Transverse colon (tissue), 4 donors: ENCODE measurements at regions not wholly inside any gene's neighbourhood (a gene's known extent, or its start where the extent isn't known, plus 50 kb on each side); places are given as distances from the start of the nearest gene placed in this dataset.
"Not testable (repeated sequence)": the region's sequence is repeated elsewhere in the genome, so short reads cannot be mapped to it uniquely, and the experiment has no call there.

ENCODE experiments used
- DNase-seq: peaks from one replicate; pipeline ENCODE4 v3.0.0-alpha.2; 2019
- H3K27ac ChIP-seq, 4 donors: fragments of 200-600 bp; sonication (generic); 2 replicates each; pipeline ENCODE4 v1.5.1; 2016 to 2018; ENCODE audit warnings: inconsistent platforms in 4 of 4
- H3K27me3 ChIP-seq: fragments of 200-600 bp; sonication (generic); 2 replicates; pipeline ENCODE4 v1.5.1; 2017; ENCODE audit warnings: inconsistent platforms
- H3K36me3 ChIP-seq, 4 donors: fragments of 200-600 bp; sonication (generic); 2 replicates each; pipeline ENCODE4 v1.5.1; 2017 to 2019; ENCODE audit warnings: inconsistent platforms in 4 of 4
- H3K4me1 ChIP-seq, 4 donors: fragments of 200-600 bp; sonication (generic); 2 replicates each; pipeline ENCODE4 v1.5.1; 2017 to 2020; ENCODE audit warnings: inconsistent platforms in 4 of 4
- H3K4me3 ChIP-seq, 4 donors: fragments of 200-600 bp; sonication (generic); 1 replicate in 1 of 4; 2 replicates in 3 of 4; pipeline versions ENCODE4 v1.5.1 to v1.6.1; 2017 to 2019; ENCODE audit warnings: inconsistent platforms in 4 of 4
- H3K9me3 ChIP-seq, 2 donors: fragments of 200-600 bp; sonication (generic); 2 replicates each; pipeline ENCODE4 v1.5.1; 2017 to 2019; ENCODE audit warnings: inconsistent platforms in 2 of 2
- CTCF ChIP-seq, 5 experiments: fragments of 200-600 bp in 3 of 5; fragments of 450-650 bp in 2 of 5; sonication (generic) in 3 of 5; IDR thresholded peaks; 1 replicate in 2 of 5; 2 replicates in 3 of 5; pipeline ENCODE4 v1.5.1; 2016 to 2017; ENCODE audit warnings: antibody characterized with exemption in 5 of 5, inconsistent platforms in 3 of 5, mild to moderate bottlenecking in 2 of 5, moderate library complexity in 1 of 5
- EP300 ChIP-seq: sonication (generic); formaldehyde crosslinking; IDR thresholded peaks from one replicate; pipeline ENCODE4 v1.6.1; 2017; ENCODE audit warnings: antibody characterized with exemption, low read depth
- POLR2A ChIP-seq: fragments of 450-650 bp; IDR thresholded peaks from one replicate; pipeline ENCODE4 v1.6.1; 2016; ENCODE audit warnings: antibody characterized with exemption, mild to moderate bottlenecking, moderate library complexity
- POLR2AphosphoS5 ChIP-seq, 3 donors: sonication (generic); formaldehyde crosslinking; IDR thresholded peaks; one replicate each; pipeline ENCODE4 v1.6.1; 2016; ENCODE audit warnings: antibody characterized with exemption in 3 of 3
- WGBS, 2 donors: methylation state at CpG; one replicate each; pipeline ENCODE4 v1.1.5; 2018; ENCODE audit warnings: low coverage in 1 of 2; 5-methylcytosine and 5-hydroxymethylcytosine counted together
- in situ Hi-C, 4 donors: fragments of 200-750 bp; cut with MboI; loops; one replicate each; pipeline versions ENCODE4 v1.15.0 to v1.15.1; 2017; ENCODE audit warnings: low sequenced_read_pairs in 3 of 4, low pct_ligation_motif_present in 1 of 4, low pct_unique_long_range_greater_than_20kb in 1 of 4
- intact Hi-C: fragments of 100-400 bp; cut with DNase I; formaldehyde crosslinking; loops from one replicate; pipeline ENCODE4 v1.15.1; 2023; ENCODE audit warnings: low total_unique reads

- TF ChIP-seq POLR2A: no peak
- TF ChIP-seq EP300: no peak
- TF ChIP-seq CTCF (IDR thresholded peaks at IDR 0.05): no peak
- TF ChIP-seq POLR2AphosphoS5 (IDR thresholded peaks at IDR 0.05): no peak
- intact Hi-C loops: no loop called here
- no peak overlapping the region for H3K27ac ChIP-seq
- DNase-seq: no peak
- in situ Hi-C loops: no loop called here
- no peaks in the 10 kb centered on the region for H3K4me1 ChIP-seq
- H3K4me3 ChIP-seq: no peak overlapping the region
- no peaks in the 10 kb centered on the region for H3K27me3 ChIP-seq
- no peaks in the 10 kb centered on the region for H3K36me3 ChIP-seq
- H3K9me3 ChIP-seq: no peaks in the 10 kb centered on the region
- WGBS, 2 donors: 66 to 69% methylated on average over 5 of the region's 5 CpGs
These were observed 133.1 kb upstream of the FAM174A start for GRCh38 chr5:100402071-100402470.

GRCh38 chr5:100401149-100401548 is 134.0 kb upstream of the FAM174A start:
- Histone ChIP-seq H3K9me3 (no peaks in the 10 kb centered on the region), H3K27me3 (no peaks in the 10 kb centered on the region), H3K36me3 (no peaks in the 10 kb centered on the region), H3K4me3 (no peak overlapping the region), H3K27ac (no peak overlapping the region), H3K4me1 (no peaks in the 10 kb centered on the region)
- no peak for DNase-seq
- TF ChIP-seq POLR2AphosphoS5 (IDR thresholded peaks at IDR 0.05) (no peak), CTCF (IDR thresholded peaks at IDR 0.05) (no peak)
- in situ Hi-C loops: no loop called here
- intact Hi-C loops: no loop called here

- in situ Hi-C loops, intact Hi-C loops: not testable (repeated sequence)
These were observed 136.4 kb upstream of the FAM174A start for GRCh38 chr5:100398815-100399214.

GRCh38 chr5:100379254-100379858 is 155.8 kb upstream of the FAM174A start:
- DNase-seq: not testable (repeated sequence)

More at GRCh38 chr5:100398815-100399214, 136.4 kb upstream of the FAM174A start:
- not testable (repeated sequence) for H3K4me3 ChIP-seq, H3K4me1 ChIP-seq, H3K36me3 ChIP-seq, DNase-seq, H3K27ac ChIP-seq, H3K9me3 ChIP-seq, H3K27me3 ChIP-seq
- WGBS, 2 donors: 57 to 80% methylated on average over 2 to 3 of the region's 3 CpGs

GRCh38 chr5:100364757-100365478 is 170.3 kb upstream of the FAM174A start:
- H3K4me1 ChIP-seq, H3K36me3 ChIP-seq, intact Hi-C loops, H3K27me3 ChIP-seq, H3K9me3 ChIP-seq, H3K4me3 ChIP-seq, H3K27ac ChIP-seq, DNase-seq, in situ Hi-C loops: not testable (repeated sequence)
- WGBS, 2 donors: 34 to 36% methylated on average over 5 of the region's 5 CpGs

More at GRCh38 chr5:100379254-100379858, 155.8 kb upstream of the FAM174A start:
- WGBS, 2 donors: 97 to 100% methylated on average over 1 to 12 of the region's 19 CpGs
- in situ Hi-C loops, H3K9me3 ChIP-seq, H3K4me1 ChIP-seq, H3K27ac ChIP-seq, H3K4me3 ChIP-seq, H3K36me3 ChIP-seq, H3K27me3 ChIP-seq, intact Hi-C loops: not testable (repeated sequence)

GRCh38 chr5:100364343-100364742 is 170.8 kb upstream of the FAM174A start:
- H3K36me3 ChIP-seq, H3K4me1 ChIP-seq, H3K9me3 ChIP-seq, in situ Hi-C loops, H3K27me3 ChIP-seq, H3K27ac ChIP-seq, DNase-seq, intact Hi-C loops, H3K4me3 ChIP-seq: not testable (repeated sequence)

- H3K4me1 ChIP-seq, DNase-seq, H3K36me3 ChIP-seq, H3K27ac ChIP-seq, H3K4me3 ChIP-seq, intact Hi-C loops, H3K9me3 ChIP-seq, H3K27me3 ChIP-seq, in situ Hi-C loops: not testable (repeated sequence)
- WGBS, 2 donors: no CpG with 5 or more reads among the region's 1 CpG
These were observed 175.2 kb upstream of the FAM174A start for GRCh38 chr5:100359998-100360397.

GRCh38 chr5:100346269-100346668 is 188.9 kb upstream of the FAM174A start:
- H3K27ac ChIP-seq, intact Hi-C loops, H3K9me3 ChIP-seq, H3K4me1 ChIP-seq, in situ Hi-C loops, H3K36me3 ChIP-seq, DNase-seq, H3K27me3 ChIP-seq, H3K4me3 ChIP-seq: not testable (repeated sequence)
- WGBS, 2 donors: 26 to 53% methylated on average over 2 of the region's 2 CpGs

GRCh38 chr5:100341485-100341884 is 193.7 kb upstream of the FAM174A start:
- no CpG with 5 or more reads among the region's 3 CpGs for WGBS, 2 donors

More at GRCh38 chr5:100341485-100341884, 193.7 kb upstream of the FAM174A start:
- DNase-seq, in situ Hi-C loops, H3K9me3 ChIP-seq, intact Hi-C loops, H3K27me3 ChIP-seq, H3K4me1 ChIP-seq, H3K4me3 ChIP-seq, H3K27ac ChIP-seq, H3K36me3 ChIP-seq: not testable (repeated sequence)
